NCI-H2081 (cell line): ENCODE measurements at regions not wholly inside any gene's neighbourhood (a gene's known extent, or its start where the extent isn't known, plus 50 kb on each side); places are given as distances from the start of the nearest gene placed in this dataset.

Experiments
- DNase-seq, 2 experiments: peaks; one replicate each; lab custom pipeline; 2025; lab: John Stamatoyannopoulos, UW

- no peak for DNase-seq
Measured at GRCh38 chr6:90807791-90808701, 221.2 kb upstream of the MAP3K7 start.

GRCh38 chr6:90805619-90806155 is 218.8 kb upstream of the MAP3K7 start:
- DNase-seq: peak; percentile 10 to 22

GRCh38 chr6:90803956-90804355 is 217.1 kb upstream of the MAP3K7 start:
- DNase-seq: no peak

- no peak for DNase-seq
Measured at GRCh38 chr6:90795078-90795477, 208.2 kb upstream of the MAP3K7 start.

GRCh38 chr6:90793771-90794170 is 206.9 kb upstream of the MAP3K7 start:
- no peak for DNase-seq

- no peak for DNase-seq
Measured at GRCh38 chr6:90790696-90791095, 203.8 kb upstream of the MAP3K7 start.

- no peak for DNase-seq
Measured at GRCh38 chr6:90790058-90790457, 203.2 kb upstream of the MAP3K7 start.

GRCh38 chr6:90788781-90789180 is 201.9 kb upstream of the MAP3K7 start:
- no peak for DNase-seq

- DNase-seq: no peak
Measured at GRCh38 chr6:90787446-90787845, 200.6 kb upstream of the MAP3K7 start.

- no peak for DNase-seq
Measured at GRCh38 chr6:90780778-90781177, 193.9 kb upstream of the MAP3K7 start.

GRCh38 chr6:90780141-90780540 is 193.3 kb upstream of the MAP3K7 start:
- no peak for DNase-seq

- DNase-seq: no peak
Measured at GRCh38 chr6:90778417-90779203, 191.7 kb upstream of the MAP3K7 start.

GRCh38 chr6:90770778-90771177 is 183.9 kb upstream of the MAP3K7 start:
- DNase-seq: no peak

- peak in 1 of 2 experiments; percentile 56 for DNase-seq
Measured at GRCh38 chr6:90765895-90766294, 179.0 kb upstream of the MAP3K7 start.

GRCh38 chr6:90765491-90765890 is 178.6 kb upstream of the MAP3K7 start:
- DNase-seq: no peak

- no peak for DNase-seq
Measured at GRCh38 chr6:90764001-90764400, 177.1 kb upstream of the MAP3K7 start.

GRCh38 chr6:90759664-90760063 is 172.8 kb upstream of the MAP3K7 start:
- no peak for DNase-seq

- DNase-seq: no peak
Measured at GRCh38 chr6:90758741-90759140, 171.9 kb upstream of the MAP3K7 start.

GRCh38 chr6:90753820-90754643 is 167.2 kb upstream of the MAP3K7 start:
- DNase-seq: no peak

- no peak for DNase-seq
Measured at GRCh38 chr6:90739802-90740201, 152.9 kb upstream of the MAP3K7 start.

- DNase-seq: no peak
Measured at GRCh38 chr6:90739339-90739738, 152.5 kb upstream of the MAP3K7 start.

- DNase-seq: no peak
Measured at GRCh38 chr6:90730151-90730673, 143.3 kb upstream of the MAP3K7 start.
